Common myeloid progenitor, CD34-positive (primary cell): ENCODE measurements at regions not wholly inside any gene's neighbourhood (a gene's known extent, or its start where the extent isn't known, plus 50 kb on each side); places are given as distances from the start of the nearest gene placed in this dataset.

ENCODE experiments used
- CTCF ChIA-PET: fragments of 350-600 bp; sonication (Branson Sonifier 250); formaldehyde crosslinking; loops from one replicate; lab custom pipeline; 2021; ENCODE audit warnings: antibody characterized with exemption; lab: Charles Lee
- POLR2A ChIA-PET: fragments of 350-600 bp; sonication (Branson Sonifier 250); formaldehyde crosslinking; loops from one replicate; lab custom pipeline; 2021; ENCODE audit warnings: antibody characterized with exemption; lab: Charles Lee
- DNase-seq, 3 donors: peaks; one replicate each; pipeline versions ENCODE4 v3.0.0 to v3.0.0-alpha.2; 2013
- H3K27ac ChIP-seq, 2 experiments: 1 replicate in 1 of 2; 2 replicates in 1 of 2; pipeline ENCODE4 v1.7.0; 2013; ENCODE audit warnings: inconsistent platforms in 2 of 2, low read length in 2 of 2, mild to moderate bottlenecking in 2 of 2, low read depth in 1 of 2, moderate library complexity in 1 of 2; ENCODE audit not compliant: severe bottlenecking in 2 of 2, insufficient read depth in 1 of 2, poor library complexity in 1 of 2
- H3K27me3 ChIP-seq, 5 experiments: replicated peaks in 2 of 5; 1 replicate in 3 of 5; 2 replicates in 2 of 5; pipeline versions ENCODE4 v1.6.1 to v1.7.0; 2013; ENCODE audit warnings: low read length in 4 of 5, mild to moderate bottlenecking in 2 of 5, moderate library complexity in 2 of 5, inconsistent platforms in 1 of 5; ENCODE audit not compliant: insufficient read depth in 5 of 5, control insufficient read depth in 4 of 5
- H3K36me3 ChIP-seq, 4 experiments: 1 replicate in 2 of 4; 2 replicates in 2 of 4; pipeline versions ENCODE4 v1.6.1 to v1.7.0; 2013; ENCODE audit warnings: low read length in 3 of 4, control low read depth in 1 of 4, mild to moderate bottlenecking in 1 of 4; ENCODE audit not compliant: control insufficient read depth in 4 of 4, insufficient read depth in 4 of 4
- H3K4me1 ChIP-seq, 4 experiments: 1 replicate in 3 of 4; 2 replicates in 1 of 4; pipeline versions ENCODE4 v1.6.1 to v1.7.1; 2013; ENCODE audit warnings: low read length in 3 of 4, mild to moderate bottlenecking in 3 of 4, control low read depth in 1 of 4, inconsistent platforms in 1 of 4, moderate library complexity in 1 of 4; ENCODE audit not compliant: control insufficient read depth in 4 of 4, insufficient read depth in 4 of 4; ENCODE audit errors: control extremely low read depth in 1 of 4
- H3K4me3 ChIP-seq, 7 experiments: 1 replicate in 4 of 7; 2 replicates in 3 of 7; pipeline versions ENCODE4 v1.5.1 to v1.7.0; 2013; ENCODE audit warnings: mild to moderate bottlenecking in 7 of 7, low read length in 6 of 7, moderate library complexity in 6 of 7, inconsistent platforms in 2 of 7, low read depth in 2 of 7, control low read depth in 1 of 7; ENCODE audit not compliant: insufficient read depth in 4 of 7, control insufficient read depth in 1 of 7; ENCODE audit errors: extremely low read depth in 1 of 7
- H3K9me3 ChIP-seq, 5 experiments: 1 replicate in 4 of 5; 2 replicates in 1 of 5; pipeline versions ENCODE4 v1.6.1 to v1.7.1; 2013; ENCODE audit warnings: low read length in 4 of 5, mild to moderate bottlenecking in 2 of 5, inconsistent platforms in 1 of 5, low read depth in 1 of 5, moderate library complexity in 1 of 5; ENCODE audit not compliant: control insufficient read depth in 4 of 5, insufficient read depth in 2 of 5; ENCODE audit errors: control extremely low read depth in 1 of 5
- WGBS: methylation state at CpG from one replicate; pipeline ENCODE4 v1.1.5; 2013; ENCODE audit not compliant: insufficient coverage; 5-methylcytosine and 5-hydroxymethylcytosine counted together

GRCh38 chr2:82137441-82137840 is 1832.9 kb upstream of the LRRTM1 start:
- Histone ChIP-seq H3K27me3 (no peaks in the 10 kb centered on the region), H3K36me3 (no peaks in the 10 kb centered on the region), H3K27ac (no peak overlapping the region), H3K9me3 (peaks cover 0 to 1% (median 0%) of the 10 kb centered on the region in 5 experiments), H3K4me1 (no peaks in the 10 kb centered on the region), H3K4me3 (no peak overlapping the region)
- ChIA-PET POLR2A (no interaction called here), CTCF (no interaction called here)
- no peak for DNase-seq
- 96% methylated on average over 3 of the region's 8 CpGs for WGBS

DNA sequence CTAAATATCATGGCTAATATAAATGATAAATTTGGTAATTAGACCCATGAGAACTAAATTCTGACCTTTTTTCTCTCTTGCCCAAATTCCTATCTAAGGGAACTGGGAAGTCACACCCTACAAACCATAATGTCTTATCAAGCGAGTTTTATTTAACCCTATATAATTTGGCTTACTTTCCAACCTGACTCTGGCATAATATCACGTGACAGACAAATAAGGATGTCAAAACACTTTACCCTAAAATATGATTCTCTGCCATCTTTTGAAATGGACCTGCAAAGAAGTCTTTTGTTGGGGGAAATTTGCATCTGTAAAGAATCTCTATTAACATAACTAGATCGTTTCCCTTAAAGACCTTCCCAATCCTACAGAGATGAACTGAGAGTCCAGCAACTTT is 1823.5 kb upstream of the LRRTM1 start:
- no CpG with 5 or more reads among the region's 3 CpGs for WGBS
- no peak overlapping the region for H3K27ac ChIP-seq
- CTCF ChIA-PET: no interaction called here
- POLR2A ChIA-PET: no interaction called here
- DNase-seq: no peak
- no peaks in the 10 kb centered on the region for H3K4me1 ChIP-seq
- no peak overlapping the region for H3K4me3 ChIP-seq
- no peaks in the 10 kb centered on the region for H3K27me3 ChIP-seq
- no peaks in the 10 kb centered on the region for H3K36me3 ChIP-seq
- peaks cover 0 to 8% (median 3%) of the 10 kb centered on the region in 5 experiments for H3K9me3 ChIP-seq

DNA sequence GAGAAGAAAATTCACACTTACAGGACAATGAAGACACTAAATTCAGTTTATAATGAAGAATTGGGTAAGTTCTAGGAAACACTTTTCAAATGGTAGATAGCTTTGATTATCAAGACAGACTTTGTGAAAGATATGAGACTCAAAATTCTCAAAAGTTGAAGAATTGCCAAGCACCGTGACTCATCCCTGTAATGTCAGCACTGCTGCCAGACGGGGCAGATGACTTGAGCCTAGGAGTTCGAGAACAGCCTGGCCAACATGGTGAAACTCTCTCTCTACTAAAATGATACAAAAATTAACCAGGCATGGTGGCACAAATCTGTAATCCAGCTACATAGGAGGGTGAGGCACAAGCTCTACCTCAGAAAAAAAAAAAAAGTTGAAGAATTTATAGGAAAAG is 1820.1 kb upstream of the LRRTM1 start:
- no peaks in the 10 kb centered on the region for H3K36me3 ChIP-seq
- H3K9me3 ChIP-seq: peaks cover 0 to 3% (median 0%) of the 10 kb centered on the region in 5 experiments
- H3K4me3 ChIP-seq: no peak overlapping the region
- ChIA-PET CTCF (no interaction called here), POLR2A (no interaction called here)
- peaks cover 0 to 2% (median 0%) of the 10 kb centered on the region in 4 experiments for H3K4me1 ChIP-seq
- H3K27ac ChIP-seq: no peak overlapping the region
- no peaks in the 10 kb centered on the region for H3K27me3 ChIP-seq
- DNase-seq: no peak
- 100% methylated on average over 1 of the region's 3 CpGs for WGBS

GRCh38 chr2:82120654-82121053 is 1816.1 kb upstream of the LRRTM1 start:
- no peak for DNase-seq
- Histone ChIP-seq H3K27me3 (no peaks in the 10 kb centered on the region), H3K4me1 (peaks cover 0 to 2% (median 0%) of the 10 kb centered on the region in 4 experiments), H3K4me3 (no peak overlapping the region), H3K27ac (no peak overlapping the region), H3K9me3 (no peaks in the 10 kb centered on the region), H3K36me3 (no peaks in the 10 kb centered on the region)
- ChIA-PET CTCF (no interaction called here), POLR2A (no interaction called here)
- WGBS: 93% methylated on average over 2 of the region's 5 CpGs

- Histone ChIP-seq H3K36me3 (no peaks in the 10 kb centered on the region), H3K27me3 (no peaks in the 10 kb centered on the region), H3K4me3 (no peak overlapping the region), H3K27ac (no peak overlapping the region), H3K9me3 (no peaks in the 10 kb centered on the region), H3K4me1 (peaks cover 0 to 2% (median 0%) of the 10 kb centered on the region in 4 experiments)
- WGBS: 63% methylated on average over 1 of the region's 2 CpGs
- DNase-seq: no peak
- ChIA-PET POLR2A (no interaction called here), CTCF (no interaction called here)
Measured at GRCh38 chr2:82120115-82120514, 1815.6 kb upstream of the LRRTM1 start.

- no peaks in the 10 kb centered on the region for H3K36me3 ChIP-seq
- ChIA-PET POLR2A (no interaction called here), CTCF (no interaction called here)
- no peak for DNase-seq
- H3K9me3 ChIP-seq: peaks cover 0 to 2% (median 0%) of the 10 kb centered on the region in 5 experiments
- H3K27ac ChIP-seq: no peak overlapping the region
- no peaks in the 10 kb centered on the region for H3K27me3 ChIP-seq
- no peak overlapping the region for H3K4me3 ChIP-seq
- H3K4me1 ChIP-seq: no peaks in the 10 kb centered on the region
- 100% methylated on average over 1 of the region's 3 CpGs for WGBS
Measured at GRCh38 chr2:82109418-82109817, 1804.9 kb upstream of the LRRTM1 start.

DNA sequence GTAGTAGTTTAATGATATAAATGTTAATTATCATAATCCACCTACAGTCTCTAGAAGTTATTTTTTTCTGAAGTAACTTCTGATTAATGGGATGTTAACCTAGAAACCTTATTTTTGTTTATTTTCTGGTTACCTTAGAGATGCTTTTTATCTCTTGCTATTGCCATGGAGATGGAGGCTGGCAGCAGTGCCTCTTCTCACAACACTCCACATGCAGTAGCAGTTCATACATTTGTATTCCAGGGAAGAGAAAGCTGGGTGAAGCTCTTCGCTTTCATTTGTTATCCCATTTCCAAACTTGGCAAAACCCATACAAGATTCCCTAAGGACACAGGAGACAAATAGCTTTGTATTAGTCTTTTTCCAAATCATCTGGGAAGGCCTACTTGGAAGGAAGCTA is 1794.1 kb upstream of the LRRTM1 start:
- no peaks in the 10 kb centered on the region for H3K27me3 ChIP-seq
- no peaks in the 10 kb centered on the region for H3K4me1 ChIP-seq
- 100% methylated on average over 1 of the region's 1 CpG for WGBS
- no peak for DNase-seq
- no peaks in the 10 kb centered on the region for H3K36me3 ChIP-seq
- ChIA-PET CTCF (no interaction called here), POLR2A (no interaction called here)
- H3K4me3 ChIP-seq: no peak overlapping the region
- no peaks in the 10 kb centered on the region for H3K9me3 ChIP-seq
- no peak overlapping the region for H3K27ac ChIP-seq
